ENCODE measurements at regions not wholly inside any gene's neighbourhood (a gene's known extent, or its start where the extent isn't known, plus 50 kb on each side); places are given as distances from the start of the nearest gene placed in this dataset.

DNA sequence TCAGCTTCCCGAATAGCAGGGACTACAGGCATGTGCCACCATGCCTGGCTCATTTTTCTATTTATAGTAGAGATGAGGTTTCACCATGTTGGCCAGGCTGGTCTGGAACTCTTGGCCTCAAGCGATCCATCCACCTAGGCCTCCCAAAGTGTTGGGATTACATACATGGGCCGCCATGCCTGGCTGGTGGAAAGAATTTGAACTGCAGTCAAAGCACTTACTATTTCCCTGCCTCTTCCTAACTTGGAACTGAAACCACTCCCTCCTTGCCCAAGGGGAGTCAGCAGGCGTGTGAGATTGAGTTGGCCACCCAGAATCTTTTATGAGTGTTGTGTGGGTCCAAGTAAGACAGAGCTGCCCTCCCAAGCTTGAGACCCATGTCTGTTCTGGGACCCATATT, 86.1 kb upstream of the PTPN3 start:
- no peaks in the 10 kb centered on the region for H3K4me1 ChIP-seq
- no peak for DNase-seq (ENCODE audit: low spot score in 2 of 2)
- H3K4me3 ChIP-seq = no peak overlapping the region
- no peak overlapping the region for H3K27ac ChIP-seq
- H3K27me3 ChIP-seq = no peaks in the 10 kb centered on the region
- WGBS, 2 donors = 86 to 87% methylated on average over 4 of the region's 4 CpGs
- H3K36me3 ChIP-seq = no peaks in the 10 kb centered on the region
- peaks cover 0 to 5% (median 0%) of the 10 kb centered on the region in 4 donors for H3K9me3 ChIP-seq
- TF ChIP-seq POLR2A (IDR thresholded peaks at IDR 0.05) (no peak), CTCF (IDR thresholded peaks at IDR 0.05) (no peak), EP300 (IDR thresholded peaks at IDR 0.05) (no peak)

GRCh38 chr9:109585796-109586195, 87.7 kb upstream of the PTPN3 start:
- Histone ChIP-seq H3K4me3 (no peak overlapping the region), H3K27me3 (no peaks in the 10 kb centered on the region), H3K36me3 (no peaks in the 10 kb centered on the region), H3K27ac (no peak overlapping the region), H3K4me1 (no peaks in the 10 kb centered on the region), H3K9me3 (peaks cover 0 to 14% (median 1%) of the 10 kb centered on the region in 4 donors)
- WGBS, 2 donors = 80 to 83% methylated on average over 7 of the region's 7 CpGs
- TF ChIP-seq CTCF (IDR thresholded peaks at IDR 0.05) (no peak), POLR2A (IDR thresholded peaks at IDR 0.05) (no peak), EP300 (IDR thresholded peaks at IDR 0.05) (no peak)
- no peak for DNase-seq (ENCODE audit: low spot score in 2 of 2)

DNA sequence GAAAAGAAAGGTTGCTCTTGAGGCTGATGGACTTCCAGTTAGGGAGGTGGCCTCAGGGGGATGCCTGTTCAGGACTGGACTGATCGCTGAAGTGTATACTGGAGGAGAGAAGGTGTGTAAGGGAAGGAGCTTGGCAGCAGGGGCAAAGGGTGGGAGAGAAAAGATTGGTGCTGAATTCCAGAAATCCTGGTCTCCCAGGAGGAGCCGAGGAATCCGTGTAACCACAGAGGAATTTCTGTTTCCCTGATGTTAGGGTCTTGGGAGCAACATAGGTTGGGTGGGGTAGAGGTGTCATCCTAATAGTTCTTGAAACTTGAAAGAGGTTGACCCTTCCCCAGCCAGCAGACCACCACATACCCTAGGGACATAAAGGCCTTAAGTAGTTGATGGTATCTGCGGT, 88.9 kb upstream of the PTPN3 start:
- Histone ChIP-seq H3K36me3 (no peaks in the 10 kb centered on the region), H3K4me1 (no peaks in the 10 kb centered on the region), H3K9me3 (peaks cover 0 to 14% (median 1%) of the 10 kb centered on the region in 4 donors), H3K27me3 (no peaks in the 10 kb centered on the region), H3K4me3 (no peak overlapping the region), H3K27ac (no peak overlapping the region)
- DNase-seq (ENCODE audit: low spot score in 2 of 2) = no peak
- 79 to 82% methylated on average over 4 of the region's 4 CpGs for WGBS, 2 donors
- no peak for TF ChIP-seq EP300 (IDR thresholded peaks at IDR 0.05)
- TF ChIP-seq POLR2A (IDR thresholded peaks at IDR 0.05) = no peak
- no peak for TF ChIP-seq CTCF (IDR thresholded peaks at IDR 0.05)

- Histone ChIP-seq H3K9me3 (peaks cover 0 to 14% (median 1%) of the 10 kb centered on the region in 4 donors), H3K36me3 (no peaks in the 10 kb centered on the region), H3K4me1 (no peaks in the 10 kb centered on the region), H3K27ac (no peak overlapping the region), H3K4me3 (no peak overlapping the region), H3K27me3 (no peaks in the 10 kb centered on the region)
- TF ChIP-seq CTCF (IDR thresholded peaks at IDR 0.05) (no peak), POLR2A (IDR thresholded peaks at IDR 0.05) (no peak), EP300 (IDR thresholded peaks at IDR 0.05) (no peak)
- no peak for DNase-seq (ENCODE audit: low spot score in 2 of 2)
- 68 to 80% methylated on average over 3 of the region's 3 CpGs for WGBS, 2 donors
These were observed 90.3 kb upstream of the PTPN3 start for GRCh38 chr9:109588415-109588814.

GRCh38 chr9:109590966-109591365, 92.9 kb upstream of the PTPN3 start:
- no peaks in the 10 kb centered on the region for H3K4me1 ChIP-seq
- no peak for DNase-seq (ENCODE audit: low spot score in 2 of 2)
- no peak for TF ChIP-seq POLR2A (IDR thresholded peaks at IDR 0.05)
- H3K27me3 ChIP-seq = no peaks in the 10 kb centered on the region
- H3K4me3 ChIP-seq = no peak overlapping the region
- WGBS, 2 donors = 82 to 85% methylated on average over 5 of the region's 5 CpGs
- peaks cover 0 to 14% (median 1%) of the 10 kb centered on the region in 4 donors for H3K9me3 ChIP-seq
- H3K27ac ChIP-seq = no peak overlapping the region
- no peaks in the 10 kb centered on the region for H3K36me3 ChIP-seq

DNA sequence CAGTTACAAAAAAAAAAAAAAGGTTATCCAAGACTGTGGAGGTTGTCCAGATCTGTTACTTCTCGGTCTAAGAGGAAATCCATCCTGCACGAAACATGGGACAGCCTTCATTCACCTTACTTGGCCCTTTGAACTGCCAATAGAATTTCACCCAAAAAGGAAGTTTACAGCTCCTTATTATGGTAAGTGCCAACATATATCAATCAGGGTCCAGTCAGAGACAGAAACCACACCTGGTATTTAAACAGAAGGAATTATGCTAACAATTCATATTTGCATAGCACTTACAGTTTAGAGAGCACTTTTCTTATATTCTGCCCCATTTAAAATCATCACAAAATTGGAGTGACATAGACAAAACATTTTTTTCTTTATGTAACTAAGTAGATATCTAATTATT, 93.6 kb upstream of the PTPN3 start:
- H3K9me3 ChIP-seq = peaks cover 0 to 14% (median 1%) of the 10 kb centered on the region in 4 donors
- H3K27me3 ChIP-seq = no peaks in the 10 kb centered on the region
- TF ChIP-seq EP300 (IDR thresholded peaks at IDR 0.05) = no peak
- no peak overlapping the region for H3K27ac ChIP-seq
- no peaks in the 10 kb centered on the region for H3K36me3 ChIP-seq
- H3K4me1 ChIP-seq = no peaks in the 10 kb centered on the region
- WGBS, 2 donors = 76 to 82% methylated on average over 2 of the region's 2 CpGs
- DNase-seq (ENCODE audit: low spot score in 2 of 2) = no peak
- H3K4me3 ChIP-seq = no peak overlapping the region
